HCT116 (cell line): ENCODE measurements at regions not wholly inside any gene's neighbourhood (a gene's known extent, or its start where the extent isn't known, plus 50 kb on each side); places are given as distances from the start of the nearest gene placed in this dataset.

Source experiments
- ATAC-seq: fragments of 200-7000 bp; cut with Tn5 transposase; 2 replicates; pipeline ENCODE4 v1.9.1; 2020; ENCODE audit warnings: mild to moderate bottlenecking, moderate library complexity
- BruUV-seq: library from RNA; stranded (reverse); fragments of 400-500 nt; replicated peaks from 2 replicates; lab custom pipeline; 2021; lab: Mats Ljungman, UMichigan
- CTCF ChIA-PET: fragments of 300-600 bp; sonication (Branson Sonifier 250); formaldehyde crosslinking; loops from one replicate; lab custom pipeline; 2021; ENCODE audit warnings: antibody characterized with exemption; lab: Charles Lee
- POLR2A ChIA-PET: fragments of 300-600, 350-600 bp; sonication (Branson Sonifier 250); formaldehyde crosslinking; loops from one replicate; lab custom pipeline; 2021; ENCODE audit warnings: antibody characterized with exemption; lab: Charles Lee
- RAD21 ChIA-PET, 2 experiments: fragments of 300-600 bp; sonication (Branson Sonifier 250); formaldehyde crosslinking; loops; one replicate each; lab custom pipeline; 2023; ENCODE audit warnings: low total read pairs in 2 of 2; ENCODE audit not compliant: uncharacterized antibody in 2 of 2, unreplicated experiment in 2 of 2, low non-redundant PET in 1 of 2; lab: Charles Lee
- DNase-seq: peaks from one replicate; pipeline ENCODE4 v3.0.0-alpha.2; 2010; ENCODE audit warnings: low read depth, low spot score
- H2AFZ ChIP-seq: fragments of 200-600 bp; shearing (Covaris generic), sonication (generic); 2 replicates; pipeline ENCODE4 v1.6.1; 2017; ENCODE audit warnings: low read depth, mixed run types, mixed read lengths, antibody characterized with exemption, low read length; ENCODE audit not compliant: poor library complexity, severe bottlenecking
- H3K27ac ChIP-seq: 2 replicates; pipeline ENCODE4 v1.5.1; 2012; ENCODE audit warnings: low read depth, low read length
- H3K27me3 ChIP-seq: fragments of 200-600 bp; sonication (generic); 2 replicates; pipeline ENCODE4 v1.6.1; 2016; ENCODE audit warnings: mixed run types, low read length, mixed read lengths; ENCODE audit not compliant: insufficient read depth
- H3K36me3 ChIP-seq, 2 experiments: fragments of 200-500 bp in 1 of 2; fragments of 200-600 bp in 1 of 2; sonication (Bioruptor generic) in 1 of 2; sonication (generic) in 1 of 2; 2 replicates each; pipeline versions ENCODE4 v1.5.1 to v1.6.1; 2014 to 2016; ENCODE audit warnings: low read length in 2 of 2, inconsistent platforms in 1 of 2, mixed read lengths in 1 of 2, mixed run types in 1 of 2; ENCODE audit not compliant: insufficient read depth in 2 of 2, control insufficient read depth in 1 of 2
- H3K4me1 ChIP-seq, 2 experiments: fragments of 200-600 bp in 1 of 2; sonication (generic) in 1 of 2; 2 replicates each; pipeline versions ENCODE4 v1.5.1 to v1.6.1; 2012 to 2017; ENCODE audit warnings: low read length in 2 of 2, inconsistent platforms in 1 of 2, mild to moderate bottlenecking in 1 of 2, mixed read lengths in 1 of 2, mixed run types in 1 of 2, moderate library complexity in 1 of 2; ENCODE audit not compliant: insufficient read depth in 2 of 2, control insufficient read depth in 1 of 2
- H3K4me2 ChIP-seq: fragments of 200-600 bp; sonication (generic); 2 replicates; pipeline ENCODE4 v1.6.1; 2017; ENCODE audit warnings: mixed run types, low read length, mixed read lengths
- H3K4me3 ChIP-seq, 2 experiments: fragments of 200-600 bp in 1 of 2; sonication (generic) in 1 of 2; replicated peaks in 1 of 2; 2 replicates each; pipeline ENCODE4 v1.5.1; 2011 to 2016; ENCODE audit warnings: low read length in 2 of 2, control low read depth in 1 of 2, low read depth in 1 of 2, mild to moderate bottlenecking in 1 of 2, mixed read lengths in 1 of 2, mixed run types in 1 of 2
- H3K79me2 ChIP-seq: fragments of 200-600 bp; sonication (generic); 2 replicates; pipeline ENCODE4 v1.6.1; 2017; ENCODE audit warnings: mild to moderate bottlenecking, mixed run types, low read length, moderate library complexity, mixed read lengths; ENCODE audit not compliant: insufficient read depth
- H3K9ac ChIP-seq: fragments of 200-600 bp; sonication (generic); 2 replicates; pipeline ENCODE4 v1.6.1; 2016; ENCODE audit warnings: low read length, mixed read lengths
- H3K9me2 ChIP-seq: fragments of 200-600 bp; sonication (generic), shearing (Covaris generic); 2 replicates; pipeline ENCODE4 v1.6.1; 2017; ENCODE audit warnings: mixed run types, mild to moderate bottlenecking, moderate library complexity; ENCODE audit not compliant: insufficient read depth
- H3K9me3 ChIP-seq, 2 experiments: fragments of 200-500 bp in 1 of 2; fragments of 200-600 bp in 1 of 2; sonication (Bioruptor generic) in 1 of 2; sonication (generic) in 1 of 2; 2 replicates each; pipeline ENCODE4 v1.6.1; 2014 to 2017; ENCODE audit warnings: low read length in 2 of 2, mixed read lengths in 2 of 2, inconsistent platforms in 1 of 2, low read depth in 1 of 2, mild to moderate bottlenecking in 1 of 2, mixed run types in 1 of 2, moderate library complexity in 1 of 2; ENCODE audit not compliant: control insufficient read depth in 1 of 2, insufficient read depth in 1 of 2
- H4K20me1 ChIP-seq: fragments of 200-600 bp; sonication (generic), shearing (Covaris generic); 2 replicates; pipeline ENCODE4 v1.6.1; 2017; ENCODE audit warnings: mixed run types, mild to moderate bottlenecking, moderate library complexity; ENCODE audit not compliant: insufficient read depth
- EZH2phosphoT487 ChIP-seq: fragments of 200-600 bp; IDR thresholded peaks from 2 replicates; pipeline ENCODE4 v1.6.1; 2018; ENCODE audit warnings: antibody characterized with exemption, borderline replicate concordance
- MAX ChIP-seq: IDR thresholded peaks from 2 replicates; pipeline ENCODE4 v1.6.1; 2012
- POLR2A ChIP-seq: IDR thresholded peaks from 2 replicates; pipeline ENCODE4 v1.7.0; 2011; ENCODE audit warnings: borderline replicate concordance; ENCODE audit not compliant: insufficient read depth, insufficient read length; ENCODE audit errors: extremely low read depth
- intact Hi-C: fragments of 100-400 bp; cut with micrococcal nuclease; formaldehyde crosslinking; loops from 2 replicates; pipeline ENCODE4 v1.10.0; 2022

DNA sequence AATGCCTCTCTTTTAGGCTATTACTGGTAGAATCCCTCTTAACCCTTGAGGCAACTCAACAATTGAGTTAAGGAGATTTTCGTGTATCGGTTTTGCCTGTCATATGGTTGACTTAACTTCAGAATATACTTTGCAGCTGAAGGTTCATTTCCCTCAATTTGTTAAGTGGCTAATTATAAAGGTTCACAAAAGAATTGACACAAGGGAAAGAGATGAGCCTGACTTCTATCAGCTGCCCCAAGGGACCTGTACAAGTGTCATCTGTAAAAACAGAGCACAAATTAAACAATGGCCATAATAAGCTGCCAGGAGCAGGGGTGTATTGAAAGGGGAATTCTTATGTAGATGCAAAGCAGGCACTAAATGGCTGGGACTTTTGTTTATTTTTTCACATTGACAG, 334.8 kb upstream of the OBI1 start:
- TF ChIP-seq EZH2phosphoT487: no peak
- H3K4me1 ChIP-seq: no peaks in the 10 kb centered on the region
- no peaks in the 10 kb centered on the region for H3K36me3 ChIP-seq
- H4K20me1 ChIP-seq: no peaks in the 10 kb centered on the region
- ChIA-PET RAD21 (no interaction called here), CTCF (no interaction called here), POLR2A (no interaction called here)
- BruUV-seq: no TSS peak
- no peaks in the 10 kb centered on the region for H3K9me2 ChIP-seq
- no peak overlapping the region for H3K4me3 ChIP-seq
- H3K27me3 ChIP-seq: peaks cover 17% of the 10 kb centered on the region; the same call in 1 of the 2 replicates
- H3K9me3 ChIP-seq: no peaks in the 10 kb centered on the region
- DNase-seq: no peak
- ATAC-seq: no peak
- H3K79me2 ChIP-seq: no peaks in the 10 kb centered on the region
- H3K27ac ChIP-seq: no peak overlapping the region
- no peak overlapping the region for H2AFZ ChIP-seq
- intact Hi-C loops: no loop called here
- H3K4me2 ChIP-seq: no peak overlapping the region
- H3K9ac ChIP-seq: no peak overlapping the region

DNA sequence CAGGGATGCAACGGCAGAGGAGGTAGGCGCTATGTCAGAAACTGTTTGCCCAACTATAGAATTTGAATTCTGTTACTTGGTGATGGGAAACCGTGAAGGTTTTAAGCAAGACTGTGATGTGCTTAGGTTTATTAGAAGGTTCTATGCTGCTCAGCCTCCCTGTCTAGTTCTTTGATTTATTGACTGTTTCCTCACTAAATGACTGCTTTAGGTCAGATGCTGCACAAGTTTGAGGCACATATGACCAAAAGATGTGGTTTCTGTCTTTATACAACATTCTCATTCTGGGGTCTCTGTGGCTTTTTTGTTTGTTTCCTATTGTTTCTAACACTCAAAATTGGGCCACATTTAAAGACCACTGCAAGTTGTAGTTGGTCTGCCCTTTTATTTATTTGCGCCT, 323.0 kb upstream of the OBI1 start:
- RAD21 ChIA-PET: no interaction called here
- Histone ChIP-seq H3K27ac (no peak overlapping the region), H3K36me3 (no peaks in the 10 kb centered on the region), H2AFZ (no peak overlapping the region), H3K4me1 (no peaks in the 10 kb centered on the region), H3K79me2 (no peaks in the 10 kb centered on the region), H4K20me1 (no peaks in the 10 kb centered on the region), H3K4me2 (no peak overlapping the region)
- no peak for ATAC-seq
- DNase-seq: no peak
- CTCF ChIA-PET: no interaction called here
- intact Hi-C loops: loop anchor here (10.0 kb wide), 1 partner anchor 563 kb away; no protein-coding TSS in a partner anchor
- TF ChIP-seq MAX (no peak), POLR2A (no peak)
- TF ChIP-seq, all 23 proteins: peak for 0
- no peaks in the 10 kb centered on the region for H3K9me3 ChIP-seq
- H3K9ac ChIP-seq: no peak overlapping the region
- BruUV-seq: no TSS peak
- POLR2A ChIA-PET: interaction anchor here (0.6 kb wide), 1 partner anchor 17 kb away, joined by 3 read pairs; no protein-coding TSS in a partner anchor
- H3K9me2 ChIP-seq: no peaks in the 10 kb centered on the region
- H3K27me3 ChIP-seq: peaks cover 11% of the 10 kb centered on the region
- H3K4me3 ChIP-seq: no peak overlapping the region
